Activated CD4-positive, CD25-positive, alpha-beta regulatory T cell treated with anti-CD3 and anti-CD28 coated beads, Interleukin-2, amount 50 U/mL, for 24 hours (primary cell): ENCODE measurements at regions not wholly inside any gene's neighbourhood (a gene's known extent, or its start where the extent isn't known, plus 50 kb on each side); places are given as distances from the start of the nearest gene placed in this dataset.
"Not testable (repeated sequence)": the region's sequence is repeated elsewhere in the genome, so short reads cannot be mapped to it uniquely, and the experiment has no call there.

Experiments
- ATAC-seq, 2 donors: fragments of 150-1000 bp; cut with Tn5 transposase; one replicate each; pipeline ENCODE4 v1.10.0; 2021; ENCODE audit warnings: mild to moderate bottlenecking in 1 of 2, moderate library complexity in 1 of 2

DNA sequence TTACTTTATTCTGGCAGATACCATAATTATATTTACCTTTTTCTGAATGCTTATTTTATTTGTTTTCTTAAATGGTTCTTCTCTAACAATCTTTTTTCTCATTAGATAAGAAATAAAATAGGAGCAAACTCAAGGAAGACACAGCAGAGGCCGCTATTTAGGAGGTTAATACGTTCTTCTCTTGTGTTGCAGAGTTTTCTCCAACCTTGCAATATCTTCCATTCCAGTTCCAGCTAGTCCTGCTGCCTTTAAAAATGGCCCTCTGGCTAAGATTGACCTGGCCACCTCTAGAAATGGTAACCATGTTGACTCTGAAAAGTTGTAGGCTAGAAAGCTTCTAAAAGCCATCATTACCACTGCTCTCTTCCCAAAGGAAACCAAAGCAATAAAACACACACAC is 718.8 kb downstream of the MAT2B start:
- no peak for ATAC-seq

DNA sequence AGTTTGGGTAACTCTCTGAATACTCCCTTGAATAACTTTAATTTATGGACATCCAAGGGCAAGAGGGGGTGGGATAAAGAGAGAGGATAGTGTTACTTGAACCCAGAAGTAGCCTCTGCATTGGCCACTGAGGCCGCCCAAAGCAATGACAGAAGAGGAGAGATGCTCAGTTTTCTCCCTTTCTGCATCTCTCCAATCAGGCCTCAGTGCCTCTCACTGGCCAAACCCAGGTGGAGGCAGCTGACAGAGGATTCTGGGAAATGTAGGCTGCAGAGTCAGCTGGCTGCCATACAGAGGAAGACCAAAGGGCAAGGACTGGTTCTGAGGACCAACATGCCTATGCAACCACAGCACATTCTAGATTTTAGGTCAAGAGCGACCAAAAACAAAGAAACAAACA is 719.4 kb downstream of the MAT2B start:
- no peak for ATAC-seq

- no peak for ATAC-seq
Measured at GRCh38 chr5:164230341-164230740, 724.9 kb downstream of the MAT2B start.

DNA sequence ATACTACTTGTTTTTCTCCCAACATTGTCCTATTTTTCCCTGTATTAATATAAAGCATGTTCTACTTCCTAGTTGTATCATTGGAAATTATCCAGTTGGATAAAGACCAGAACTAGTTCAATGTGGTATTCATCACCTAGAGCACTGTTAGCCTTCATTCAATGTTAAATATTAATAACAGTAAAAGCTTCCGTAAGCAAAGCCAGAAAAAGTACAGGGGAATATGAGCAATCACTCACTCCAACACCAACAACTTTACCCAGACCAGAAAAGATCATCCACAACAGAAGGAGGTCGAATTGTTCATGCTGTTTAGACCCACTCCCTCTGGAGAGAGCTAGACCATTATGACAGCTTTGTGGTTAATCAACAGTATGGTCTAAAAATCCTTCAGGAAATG is 728.4 kb downstream of the MAT2B start:
- ATAC-seq = no peak

GRCh38 chr5:164234321-164234720 is 728.9 kb downstream of the MAT2B start:
- no peak for ATAC-seq

DNA sequence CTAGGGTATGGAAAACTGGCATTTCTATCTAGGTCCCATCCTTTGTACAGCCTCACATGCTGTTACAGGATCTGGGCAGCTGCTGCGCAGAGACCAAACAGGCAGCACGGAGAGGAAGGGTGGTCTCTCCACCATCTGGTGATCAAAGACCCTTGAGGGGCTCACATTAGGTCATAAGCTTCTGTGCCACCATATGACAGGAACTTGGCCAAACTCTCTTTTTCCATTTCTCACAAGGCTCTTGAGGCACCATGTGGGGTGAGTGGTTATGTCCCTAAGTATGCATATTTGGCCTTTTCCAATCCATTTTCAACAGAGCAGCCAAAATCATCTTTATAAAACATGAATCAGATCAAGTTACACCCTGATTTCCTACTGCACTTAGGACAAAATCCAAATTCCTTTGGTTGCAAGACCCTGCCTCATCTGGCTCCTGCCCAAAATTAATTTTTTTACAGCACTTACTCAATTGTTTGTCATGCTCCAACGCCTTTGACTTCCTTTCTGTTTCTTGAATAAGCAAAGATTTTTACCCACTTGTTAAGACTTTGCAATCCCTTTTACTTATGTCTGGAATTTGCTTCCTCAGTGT is 730.0 kb downstream of the MAT2B start:
- ATAC-seq = no peak

DNA sequence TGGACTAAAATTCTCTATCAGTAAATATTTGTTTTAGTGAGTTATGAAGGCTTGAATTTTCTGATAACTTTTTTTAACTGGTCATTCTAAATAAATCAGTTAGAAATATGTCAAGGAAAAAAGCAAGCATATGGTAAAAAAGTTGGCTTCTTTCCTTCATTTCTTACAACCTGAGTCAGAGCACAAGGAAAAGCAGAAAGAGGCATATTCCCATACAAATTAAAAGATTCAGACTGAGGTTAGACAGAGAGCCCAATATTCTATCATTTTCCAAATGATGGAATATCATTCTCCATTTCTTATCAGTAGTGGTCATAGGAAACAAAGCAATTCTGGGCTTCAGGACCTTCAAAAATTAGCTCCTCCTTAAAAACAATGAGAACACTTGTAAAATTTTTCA is 732.1 kb downstream of the MAT2B start:
- no peak for ATAC-seq

GRCh38 chr5:164251781-164252180 is 746.4 kb downstream of the MAT2B start:
- ATAC-seq = not testable (repeated sequence)

DNA sequence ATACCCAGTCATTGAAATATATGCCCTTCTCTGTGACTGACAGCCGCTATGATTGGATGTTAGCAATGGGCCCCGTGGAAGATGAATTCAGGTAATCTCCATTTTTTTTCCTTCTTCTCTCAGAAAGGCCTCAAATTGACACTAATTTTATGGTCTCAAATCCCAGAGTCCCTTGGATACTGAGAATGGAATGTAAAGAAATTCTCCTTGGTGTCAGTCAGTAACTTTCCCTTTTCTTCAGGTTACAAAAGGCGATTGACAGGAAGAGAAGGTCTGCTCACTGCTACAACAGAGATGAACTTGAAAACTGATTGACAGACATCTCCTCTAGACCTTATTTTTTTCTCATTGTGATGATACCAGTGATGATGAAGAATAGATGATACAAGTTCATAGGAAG is 748.3 kb downstream of the MAT2B start:
- ATAC-seq = no peak

- no peak for ATAC-seq
Measured at GRCh38 chr5:164255598-164256213, 750.3 kb downstream of the MAT2B start.

- ATAC-seq = no peak
Measured at GRCh38 chr5:164256351-164256750, 750.9 kb downstream of the MAT2B start.

DNA sequence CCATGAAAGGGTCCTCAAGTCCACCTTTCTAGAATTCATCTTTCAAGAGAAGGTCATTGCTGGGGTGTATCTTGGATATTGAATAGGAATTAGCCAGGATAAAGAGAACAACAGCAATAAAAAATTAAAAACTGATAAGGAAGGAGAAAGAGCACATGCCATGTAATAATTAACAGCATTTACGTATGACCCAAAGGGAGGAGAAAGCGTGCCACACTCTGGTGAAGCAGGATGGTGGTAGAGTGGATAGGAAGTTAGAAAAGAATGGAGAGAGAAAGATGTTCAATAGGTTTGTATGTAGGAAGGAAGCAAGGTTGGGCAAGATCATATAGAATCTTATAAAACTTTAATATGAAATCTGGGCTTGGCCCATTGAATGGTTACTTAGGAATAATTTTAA is 751.5 kb downstream of the MAT2B start:
- ATAC-seq = no peak

GRCh38 chr5:164265566-164265965 is 760.1 kb downstream of the MAT2B start:
- no peak for ATAC-seq

DNA sequence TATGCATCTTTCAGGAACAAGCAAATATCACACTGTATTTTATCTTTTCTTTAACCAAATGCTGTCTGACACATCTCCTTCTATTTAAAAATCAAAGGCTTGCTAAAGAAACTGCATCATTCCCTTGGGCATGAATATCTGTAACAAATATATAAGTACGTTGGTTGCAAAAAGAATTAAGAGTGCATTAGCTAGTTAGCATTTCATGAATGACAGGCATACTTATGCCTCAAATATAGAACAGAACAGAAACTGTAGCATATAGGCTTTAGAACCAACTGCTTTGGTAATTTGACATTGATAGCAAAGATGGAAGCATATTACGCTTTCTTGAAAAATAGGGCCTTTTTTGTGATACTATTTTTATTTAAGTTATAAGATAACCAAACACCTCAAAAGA is 761.2 kb downstream of the MAT2B start:
- ATAC-seq = no peak

DNA sequence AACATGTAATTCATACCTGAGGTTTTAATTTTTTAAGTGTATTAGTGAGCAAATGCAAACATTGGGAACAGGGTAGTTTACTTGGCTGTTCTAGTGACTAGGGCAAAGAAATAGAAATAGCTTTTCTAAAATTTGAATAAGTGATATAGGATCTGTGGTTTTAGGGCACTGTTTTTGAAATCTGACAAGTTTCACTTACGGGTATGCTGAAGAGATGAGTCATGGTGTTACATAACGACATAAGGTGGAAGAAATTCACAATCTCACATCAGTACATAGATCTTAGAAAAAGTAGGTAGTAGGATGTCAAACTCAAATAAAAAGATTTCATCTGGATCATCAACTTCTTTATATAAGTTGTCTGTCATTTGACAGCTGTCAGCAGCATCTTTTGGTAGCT is 772.3 kb downstream of the MAT2B start:
- no peak for ATAC-seq

DNA sequence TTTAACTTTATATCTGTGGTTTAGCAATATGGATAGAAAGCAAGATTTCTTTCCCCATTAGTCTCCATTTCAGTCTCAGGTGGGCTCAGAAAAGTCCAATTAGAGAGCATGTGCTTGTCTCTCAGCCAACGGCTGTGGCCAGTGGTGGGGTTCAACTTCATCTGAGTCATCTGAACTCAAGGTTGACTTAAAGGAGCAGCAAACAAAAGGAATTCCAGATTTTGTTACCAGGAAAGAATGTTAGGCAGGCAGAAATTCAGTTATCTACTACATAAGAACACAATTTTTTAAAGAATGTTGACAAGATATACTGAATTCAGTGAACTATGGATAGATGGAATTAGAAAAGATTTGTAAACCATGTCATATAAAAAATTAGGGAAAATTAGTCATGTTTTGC is 784.1 kb downstream of the MAT2B start:
- no peak for ATAC-seq

GRCh38 chr5:164296603-164297080 is 791.2 kb downstream of the MAT2B start:
- no peak for ATAC-seq

GRCh38 chr5:164298165-164298564 is 792.7 kb downstream of the MAT2B start:
- ATAC-seq = no peak

GRCh38 chr5:164300295-164300694 is 794.9 kb downstream of the MAT2B start:
- ATAC-seq = no peak

- no peak for ATAC-seq
Measured at GRCh38 chr5:164301136-164301535, 795.7 kb downstream of the MAT2B start.

GRCh38 chr5:164301708-164302107 is 796.3 kb downstream of the MAT2B start:
- no peak for ATAC-seq

GRCh38 chr5:164302533-164303235 is 797.3 kb downstream of the MAT2B start:
- no peak for ATAC-seq

GRCh38 chr5:164303646-164304215 is 798.3 kb downstream of the MAT2B start:
- ATAC-seq = no peak

GRCh38 chr5:164306662-164307061 is 801.2 kb downstream of the MAT2B start:
- no peak for ATAC-seq
